ENCODE measurements at regions not wholly inside any gene's neighbourhood (a gene's known extent, or its start where the extent isn't known, plus 50 kb on each side); places are given as distances from the start of the nearest gene placed in this dataset.
"Not testable (repeated sequence)": the region's sequence is repeated elsewhere in the genome, so short reads cannot be mapped to it uniquely, and the experiment has no call there.

DNA sequence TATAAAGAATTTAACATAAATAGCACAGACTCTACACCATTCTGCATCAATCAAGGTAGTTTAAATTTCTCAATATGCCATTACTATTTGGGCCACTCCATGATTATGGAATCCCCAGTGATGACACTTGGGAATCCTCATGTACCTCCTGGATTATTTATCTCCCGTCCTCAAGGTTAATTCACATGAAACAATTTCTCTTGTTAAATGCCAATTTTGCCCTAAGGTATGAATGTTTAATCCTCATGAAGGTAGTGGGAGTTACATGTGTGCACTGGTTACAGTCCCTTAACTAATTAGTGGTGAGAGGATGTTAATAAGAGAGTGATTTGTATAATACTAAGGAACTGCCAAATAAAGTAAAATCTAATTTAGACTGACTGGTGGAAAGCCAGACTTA lies 372.3 kb upstream of the MDFIC2 start:
- H3K4me1 ChIP-seq (ENCODE audit: control insufficient read depth, extremely low read depth, insufficient read depth, low read length): no peaks in the 10 kb centered on the region
- no peak overlapping the region for H3K4me3 ChIP-seq (replicated peaks in 1 of 3; ENCODE audit: insufficient read depth in 1 of 3, low read depth in 1 of 3, low read length in 3 of 3)
- dilution Hi-C loops (cut with MboI; ENCODE audit: extremely low pct_ligation_motif_present, low sequenced_read_pairs) (no loop called here), intact Hi-C loops (cut with micrococcal nuclease) (no loop called here)
- BruUV-seq (replicated peaks): no TSS peak
- H3K36me3 ChIP-seq (ENCODE audit: control insufficient read depth in 2 of 2, extremely low read depth in 1 of 2, insufficient read depth in 2 of 2, low read length in 2 of 2): no peaks in the 10 kb centered on the region
- H3K27ac ChIP-seq (ENCODE audit: insufficient read depth, low read depth, low read length): no peak overlapping the region
- no peaks in the 10 kb centered on the region for H3K79me2 ChIP-seq (ENCODE audit: control insufficient read depth, insufficient read depth, low read length)
- H4K20me1 ChIP-seq (replicated peaks; ENCODE audit: control insufficient read depth, extremely low read depth, insufficient read depth, low read length): no peaks in the 10 kb centered on the region
- POLR2A ChIA-PET: no interaction called here
- DNase-seq (ENCODE audit: low read depth, low spot score) (no peak), FAIRE-seq (no peak)
- H3K27me3 ChIP-seq (ENCODE audit: control insufficient read depth in 2 of 2, insufficient read depth in 2 of 2, low read length in 2 of 2): peaks cover 2 to 3% of the 10 kb centered on the region in 2 experiments
- no peaks in the 10 kb centered on the region for H3K9me3 ChIP-seq (replicated peaks; ENCODE audit: control insufficient read depth, insufficient read depth, low read length)
- no peaks in the 10 kb centered on the region for H3K9me1 ChIP-seq (replicated peaks; ENCODE audit: control insufficient read depth, extremely low read depth, insufficient read depth, low read length)
- H2AFZ ChIP-seq (ENCODE audit: low read depth, low read length): no peak overlapping the region
- H3K9ac ChIP-seq (replicated peaks; ENCODE audit: extremely low read depth, insufficient read depth, low read length): no peak overlapping the region
- no peak for TF ChIP-seq POLR2AphosphoS5 (IDR thresholded peaks at IDR 0.05; ENCODE audit: insufficient read depth, low read depth, low read length)
- TF ChIP-seq, protein P1, sequence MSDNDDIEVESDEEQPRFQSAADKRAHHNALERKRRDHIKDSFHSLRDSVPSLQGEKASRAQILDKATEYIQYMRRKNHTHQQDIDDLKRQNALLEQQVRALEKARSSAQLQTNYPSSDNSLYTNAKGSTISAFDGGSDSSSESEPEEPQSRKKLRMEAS (IDR thresholded peaks at IDR 0.05; ENCODE audit: insufficient read depth, insufficient read length): no peak
- no peak for TF ChIP-seq JUN (IDR thresholded peaks at IDR 0.05; ENCODE audit: borderline replicate concordance, insufficient read depth, insufficient read length, low read depth)
- no peak for TF ChIP-seq POLR2A (IDR thresholded peaks at IDR 0.05; ENCODE audit: low read depth, low read length)
- TF ChIP-seq EZH2 (IDR thresholded peaks at IDR 0.05; ENCODE audit: borderline replicate concordance, low read depth, low read length, severe bottlenecking): no peak
- TF ChIP-seq, protein P2, sequence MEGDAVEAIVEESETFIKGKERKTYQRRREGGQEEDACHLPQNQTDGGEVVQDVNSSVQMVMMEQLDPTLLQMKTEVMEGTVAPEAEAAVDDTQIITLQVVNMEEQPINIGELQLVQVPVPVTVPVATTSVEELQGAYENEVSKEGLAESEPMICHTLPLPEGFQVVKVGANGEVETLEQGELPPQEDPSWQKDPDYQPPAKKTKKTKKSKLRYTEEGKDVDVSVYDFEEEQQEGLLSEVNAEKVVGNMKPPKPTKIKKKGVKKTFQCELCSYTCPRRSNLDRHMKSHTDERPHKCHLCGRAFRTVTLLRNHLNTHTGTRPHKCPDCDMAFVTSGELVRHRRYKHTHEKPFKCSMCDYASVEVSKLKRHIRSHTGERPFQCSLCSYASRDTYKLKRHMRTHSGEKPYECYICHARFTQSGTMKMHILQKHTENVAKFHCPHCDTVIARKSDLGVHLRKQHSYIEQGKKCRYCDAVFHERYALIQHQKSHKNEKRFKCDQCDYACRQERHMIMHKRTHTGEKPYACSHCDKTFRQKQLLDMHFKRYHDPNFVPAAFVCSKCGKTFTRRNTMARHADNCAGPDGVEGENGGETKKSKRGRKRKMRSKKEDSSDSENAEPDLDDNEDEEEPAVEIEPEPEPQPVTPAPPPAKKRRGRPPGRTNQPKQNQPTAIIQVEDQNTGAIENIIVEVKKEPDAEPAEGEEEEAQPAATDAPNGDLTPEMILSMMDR (IDR thresholded peaks at IDR 0.05; ENCODE audit: extremely low read depth in 1 of 2, insufficient read depth in 1 of 2, low read depth in 1 of 2, low read length in 2 of 2): no peak
- no peak for TF ChIP-seq MYC (IDR thresholded peaks at IDR 0.05; ENCODE audit: low read depth, low read length)
- TF ChIP-seq GATA2 (IDR thresholded peaks at IDR 0.05; ENCODE audit: insufficient read depth, insufficient read length, low read depth, low read length): no peak
- no peak for TF ChIP-seq FOS (IDR thresholded peaks at IDR 0.05; ENCODE audit: borderline replicate concordance, insufficient read depth, low read length)
- CTCF ChIA-PET: no interaction called here
- H3K4me2 ChIP-seq (ENCODE audit: insufficient read depth, low read length): no peak overlapping the region

DNA sequence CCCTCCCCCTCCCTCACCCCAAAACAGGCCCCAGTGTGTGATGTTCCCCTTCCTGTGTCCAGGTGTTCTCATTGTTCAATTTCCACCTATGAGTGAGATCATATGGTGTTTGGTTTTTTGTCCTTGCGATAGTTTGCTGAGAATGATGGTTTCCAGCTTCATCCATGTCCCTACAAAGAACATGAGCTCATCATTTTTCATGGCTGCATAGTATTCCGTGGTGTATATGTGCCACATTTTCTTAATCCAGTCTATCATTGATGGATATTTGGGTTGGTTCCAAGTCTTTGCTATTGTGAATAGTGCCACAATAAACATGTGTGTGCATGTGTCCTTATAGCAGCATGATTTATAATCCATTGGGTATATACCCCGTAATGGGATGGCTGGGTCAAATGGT lies 363.4 kb upstream of the MDFIC2 start:
- POLR2A ChIA-PET; H3K27ac ChIP-seq (ENCODE audit: insufficient read depth, low read depth, low read length); H3K4me3 ChIP-seq (replicated peaks in 1 of 3; ENCODE audit: insufficient read depth in 1 of 3, low read depth in 1 of 3, low read length in 3 of 3); H3K9me3 ChIP-seq (replicated peaks; ENCODE audit: control insufficient read depth, insufficient read depth, low read length); H4K20me1 ChIP-seq (replicated peaks; ENCODE audit: control insufficient read depth, extremely low read depth, insufficient read depth, low read length); H3K79me2 ChIP-seq (ENCODE audit: control insufficient read depth, insufficient read depth, low read length); H3K9me1 ChIP-seq (replicated peaks; ENCODE audit: control insufficient read depth, extremely low read depth, insufficient read depth, low read length); H3K9ac ChIP-seq (replicated peaks; ENCODE audit: extremely low read depth, insufficient read depth, low read length); H3K36me3 ChIP-seq (ENCODE audit: control insufficient read depth in 2 of 2, extremely low read depth in 1 of 2, insufficient read depth in 2 of 2, low read length in 2 of 2); intact Hi-C loops (cut with micrococcal nuclease); dilution Hi-C loops (cut with MboI; ENCODE audit: extremely low pct_ligation_motif_present, low sequenced_read_pairs); DNase-seq (ENCODE audit: low read depth, low spot score); CTCF ChIA-PET; H3K4me2 ChIP-seq (ENCODE audit: insufficient read depth, low read length); H3K4me1 ChIP-seq (ENCODE audit: control insufficient read depth, extremely low read depth, insufficient read depth, low read length); H3K27me3 ChIP-seq (ENCODE audit: control insufficient read depth in 2 of 2, insufficient read depth in 2 of 2, low read length in 2 of 2); FAIRE-seq; H2AFZ ChIP-seq (ENCODE audit: low read depth, low read length); BruUV-seq (replicated peaks): not testable (repeated sequence)

All from endothelial cell of umbilical vein (primary cell).